ENCODE measurements at regions not wholly inside any gene's neighbourhood (a gene's known extent, or its start where the extent isn't known, plus 50 kb on each side); places are given as distances from the start of the nearest gene placed in this dataset.

- no peak overlapping the region for H3K9ac ChIP-seq (ENCODE audit: low read length)
- H3K36me3 ChIP-seq (ENCODE audit: control insufficient read depth, insufficient read depth, low read length): no peaks in the 10 kb centered on the region
- H3K27ac ChIP-seq (ENCODE audit: low read depth, low read length): peak overlapping the region; percentile 42
- H3K4me1 ChIP-seq (ENCODE audit: control insufficient read depth, insufficient read depth, low read length): peaks cover 7% of the 10 kb centered on the region
- H3K4me3 ChIP-seq (ENCODE audit: low read length): no peak overlapping the region
- no peaks in the 10 kb centered on the region for H3K27me3 ChIP-seq (ENCODE audit: control insufficient read depth, insufficient read depth, low read length)
Observed at GRCh38 chr2:47269316-47270232, 93.3 kb upstream of the CALM2 start.

DNA sequence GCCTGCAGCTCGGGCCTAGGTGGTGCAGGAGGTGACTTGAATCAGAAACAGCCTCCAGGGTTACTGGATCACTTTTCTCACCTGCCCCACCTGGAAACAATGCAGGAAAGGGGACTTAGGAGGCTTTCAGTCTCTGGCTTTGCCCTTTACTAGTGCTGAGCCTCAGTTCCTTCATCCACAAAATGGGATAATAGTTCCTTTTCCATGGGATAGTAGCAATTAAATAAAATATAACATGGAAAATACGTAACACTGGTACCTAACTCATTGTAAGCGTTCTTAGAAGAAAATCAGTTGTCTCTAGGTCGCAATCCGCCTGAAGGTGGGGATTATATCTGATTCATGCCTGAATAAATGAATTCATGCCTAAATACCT is 91.4 kb upstream of the CALM2 start:
- Histone ChIP-seq H3K27me3 (ENCODE audit: control insufficient read depth, insufficient read depth, low read length) (no peaks in the 10 kb centered on the region), H3K4me3 (ENCODE audit: low read length) (no peak overlapping the region), H3K4me1 (ENCODE audit: control insufficient read depth, insufficient read depth, low read length) (peaks cover 3% of the 10 kb centered on the region), H3K27ac (ENCODE audit: low read depth, low read length) (no peak overlapping the region), H3K9ac (ENCODE audit: low read length) (no peak overlapping the region), H3K36me3 (ENCODE audit: control insufficient read depth, insufficient read depth, low read length) (no peaks in the 10 kb centered on the region)

DNA sequence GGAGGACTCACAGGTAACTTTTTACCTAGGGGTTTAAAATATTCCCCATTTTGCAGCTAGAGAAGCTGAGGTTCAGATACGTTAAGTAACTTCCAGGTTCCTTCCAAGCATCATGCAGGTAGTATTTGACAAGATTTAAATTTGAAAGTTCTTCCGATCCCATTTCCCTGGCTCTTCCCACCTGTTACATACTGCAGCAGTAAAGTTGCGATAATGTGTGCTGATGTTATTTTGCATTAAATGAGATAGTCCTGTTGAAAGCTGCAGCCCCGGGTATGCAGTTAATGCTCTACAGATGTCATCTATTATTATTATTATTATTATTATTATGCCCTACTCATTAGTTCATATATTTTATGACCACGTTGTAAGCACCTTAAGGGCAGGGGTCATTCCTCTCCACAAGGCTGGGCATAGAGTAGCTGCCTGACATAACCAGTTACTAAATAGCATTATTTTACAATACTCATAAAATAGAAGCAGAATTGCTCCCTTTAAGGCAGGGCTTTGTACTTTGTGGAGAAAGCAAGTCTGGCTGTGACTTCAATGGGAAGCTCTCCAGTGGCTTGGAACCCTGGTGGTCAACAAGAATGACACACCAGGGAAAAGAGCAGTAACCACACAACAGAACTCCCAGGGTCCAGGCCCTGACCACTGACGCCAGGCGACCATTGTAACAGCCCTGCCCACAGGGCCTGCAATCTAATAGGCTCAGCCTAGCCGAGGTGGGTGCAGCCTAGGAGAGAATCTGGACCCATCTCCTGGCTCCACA is 90.8 kb upstream of the CALM2 start:
- Histone ChIP-seq H3K27me3 (ENCODE audit: control insufficient read depth, insufficient read depth, low read length) (no peaks in the 10 kb centered on the region), H3K9ac (ENCODE audit: low read length) (no peak overlapping the region), H3K27ac (ENCODE audit: low read depth, low read length) (no peak overlapping the region), H3K4me3 (ENCODE audit: low read length) (no peak overlapping the region), H3K36me3 (ENCODE audit: control insufficient read depth, insufficient read depth, low read length) (no peaks in the 10 kb centered on the region), H3K4me1 (ENCODE audit: control insufficient read depth, insufficient read depth, low read length) (peaks cover 3% of the 10 kb centered on the region)

GRCh38 chr2:47265751-47266231 is 89.5 kb upstream of the CALM2 start:
- H3K27ac ChIP-seq (ENCODE audit: low read depth, low read length): no peak overlapping the region
- no peaks in the 10 kb centered on the region for H3K36me3 ChIP-seq (ENCODE audit: control insufficient read depth, insufficient read depth, low read length)
- H3K27me3 ChIP-seq (ENCODE audit: control insufficient read depth, insufficient read depth, low read length): no peaks in the 10 kb centered on the region
- peaks cover 3% of the 10 kb centered on the region for H3K4me1 ChIP-seq (ENCODE audit: control insufficient read depth, insufficient read depth, low read length)
- H3K4me3 ChIP-seq (ENCODE audit: low read length): no peak overlapping the region
- no peak overlapping the region for H3K9ac ChIP-seq (ENCODE audit: low read length)

- H3K4me1 ChIP-seq (ENCODE audit: control insufficient read depth, insufficient read depth, low read length): peaks cover 3% of the 10 kb centered on the region
- no peaks in the 10 kb centered on the region for H3K36me3 ChIP-seq (ENCODE audit: control insufficient read depth, insufficient read depth, low read length)
- H3K27ac ChIP-seq (ENCODE audit: low read depth, low read length): no peak overlapping the region
- no peaks in the 10 kb centered on the region for H3K27me3 ChIP-seq (ENCODE audit: control insufficient read depth, insufficient read depth, low read length)
- H3K9ac ChIP-seq (ENCODE audit: low read length): no peak overlapping the region
- H3K4me3 ChIP-seq (ENCODE audit: low read length): no peak overlapping the region
Observed at GRCh38 chr2:47265158-47265557, 88.8 kb upstream of the CALM2 start.

DNA sequence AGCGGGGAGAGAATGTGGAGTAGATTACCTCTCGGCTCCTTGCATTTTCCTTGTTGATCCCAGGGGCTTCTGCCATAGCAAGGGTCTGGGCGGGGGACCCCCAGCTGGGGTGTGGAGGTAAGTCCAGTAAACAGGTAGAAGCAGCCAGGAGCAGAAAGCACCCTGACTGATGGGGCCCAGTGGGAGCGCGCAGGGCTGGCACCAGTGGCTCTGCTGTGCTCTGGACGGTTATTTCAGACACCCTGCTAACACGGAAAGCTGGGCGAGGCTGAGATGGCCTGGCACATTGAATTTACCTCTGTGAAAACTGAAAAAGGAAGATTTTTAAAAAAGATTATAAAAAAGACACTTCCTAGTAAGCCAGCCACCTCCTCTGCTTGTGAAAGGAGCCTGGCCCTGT is 88.4 kb upstream of the CALM2 start:
- Histone ChIP-seq H3K27me3 (ENCODE audit: control insufficient read depth, insufficient read depth, low read length) (no peaks in the 10 kb centered on the region), H3K27ac (ENCODE audit: low read depth, low read length) (no peak overlapping the region), H3K4me3 (ENCODE audit: low read length) (no peak overlapping the region), H3K36me3 (ENCODE audit: control insufficient read depth, insufficient read depth, low read length) (no peaks in the 10 kb centered on the region), H3K4me1 (ENCODE audit: control insufficient read depth, insufficient read depth, low read length) (peaks cover 3% of the 10 kb centered on the region), H3K9ac (ENCODE audit: low read length) (no peak overlapping the region)

DNA sequence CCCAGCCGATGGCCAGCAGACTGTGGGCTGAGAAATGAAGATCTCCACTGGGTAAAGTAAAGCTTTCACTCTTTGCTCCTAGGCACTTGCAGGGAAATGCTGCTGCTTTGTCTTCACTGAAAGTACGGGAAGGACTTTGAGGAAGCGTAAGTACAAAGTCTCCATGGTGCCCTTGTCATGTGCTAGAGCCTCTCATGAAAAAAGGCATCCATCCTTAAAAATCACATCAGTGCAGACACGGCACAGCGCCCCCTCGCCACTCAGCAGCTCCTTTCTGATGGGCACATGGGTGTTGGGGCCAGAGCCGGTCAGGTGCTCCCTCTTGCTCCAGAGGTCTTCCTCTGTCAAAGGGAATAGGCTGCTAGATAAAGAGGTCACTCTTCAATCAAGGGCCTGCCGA is 87.8 kb upstream of the CALM2 start:
- H3K4me3 ChIP-seq (ENCODE audit: low read length): no peak overlapping the region
- H3K4me1 ChIP-seq (ENCODE audit: control insufficient read depth, insufficient read depth, low read length): no peaks in the 10 kb centered on the region
- H3K27me3 ChIP-seq (ENCODE audit: control insufficient read depth, insufficient read depth, low read length): no peaks in the 10 kb centered on the region
- no peaks in the 10 kb centered on the region for H3K36me3 ChIP-seq (ENCODE audit: control insufficient read depth, insufficient read depth, low read length)
- no peak overlapping the region for H3K9ac ChIP-seq (ENCODE audit: low read length)
- no peak overlapping the region for H3K27ac ChIP-seq (ENCODE audit: low read depth, low read length)

DNA sequence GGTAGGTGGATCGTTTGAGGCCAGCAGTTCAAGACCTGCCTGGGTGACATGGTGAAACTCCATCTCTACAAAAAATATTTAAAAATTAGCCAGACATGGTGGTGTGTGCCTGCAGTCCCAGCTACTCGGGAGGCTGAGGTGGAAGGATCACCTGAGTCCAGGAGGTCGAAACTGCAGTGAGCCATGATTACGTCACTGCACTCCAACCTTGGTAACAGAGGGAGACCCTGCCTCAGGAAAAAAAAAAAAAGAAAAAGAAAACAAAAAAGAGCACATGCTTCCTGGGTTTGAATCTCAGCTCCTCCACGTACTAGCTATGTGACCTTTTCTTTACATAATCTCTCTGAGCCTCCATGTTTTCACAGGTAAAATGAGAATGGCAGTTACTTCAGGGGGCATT is 86.3 kb upstream of the CALM2 start:
- no peak overlapping the region for H3K4me3 ChIP-seq (ENCODE audit: low read length)
- H3K9ac ChIP-seq (ENCODE audit: low read length): no peak overlapping the region
- H3K36me3 ChIP-seq (ENCODE audit: control insufficient read depth, insufficient read depth, low read length): no peaks in the 10 kb centered on the region
- H3K27ac ChIP-seq (ENCODE audit: low read depth, low read length): no peak overlapping the region
- H3K4me1 ChIP-seq (ENCODE audit: control insufficient read depth, insufficient read depth, low read length): no peaks in the 10 kb centered on the region
- no peaks in the 10 kb centered on the region for H3K27me3 ChIP-seq (ENCODE audit: control insufficient read depth, insufficient read depth, low read length)

DNA sequence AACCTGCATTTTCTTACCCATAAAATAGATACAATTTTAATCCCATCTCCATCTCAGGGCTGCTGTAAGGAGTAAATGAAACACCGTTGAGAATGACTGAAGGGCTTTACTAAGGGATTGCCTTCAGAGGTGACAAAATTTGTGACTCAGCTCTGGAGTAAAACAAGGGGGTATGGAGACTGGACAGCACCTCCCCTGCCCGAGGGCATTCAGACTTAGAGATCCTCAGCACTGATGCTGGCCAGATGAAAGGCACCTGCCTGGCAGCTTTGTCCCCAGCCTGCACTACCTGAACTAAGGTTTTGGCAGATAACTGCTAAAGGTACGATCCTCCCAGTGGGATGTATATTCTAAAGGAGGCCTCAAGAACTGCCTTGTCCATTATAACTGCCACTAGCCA is 84.7 kb upstream of the CALM2 start:
- Histone ChIP-seq H3K4me1 (ENCODE audit: control insufficient read depth, insufficient read depth, low read length) (no peaks in the 10 kb centered on the region), H3K27me3 (ENCODE audit: control insufficient read depth, insufficient read depth, low read length) (no peaks in the 10 kb centered on the region), H3K27ac (ENCODE audit: low read depth, low read length) (no peak overlapping the region), H3K36me3 (ENCODE audit: control insufficient read depth, insufficient read depth, low read length) (no peaks in the 10 kb centered on the region), H3K4me3 (ENCODE audit: low read length) (no peak overlapping the region), H3K9ac (ENCODE audit: low read length) (no peak overlapping the region)

DNA sequence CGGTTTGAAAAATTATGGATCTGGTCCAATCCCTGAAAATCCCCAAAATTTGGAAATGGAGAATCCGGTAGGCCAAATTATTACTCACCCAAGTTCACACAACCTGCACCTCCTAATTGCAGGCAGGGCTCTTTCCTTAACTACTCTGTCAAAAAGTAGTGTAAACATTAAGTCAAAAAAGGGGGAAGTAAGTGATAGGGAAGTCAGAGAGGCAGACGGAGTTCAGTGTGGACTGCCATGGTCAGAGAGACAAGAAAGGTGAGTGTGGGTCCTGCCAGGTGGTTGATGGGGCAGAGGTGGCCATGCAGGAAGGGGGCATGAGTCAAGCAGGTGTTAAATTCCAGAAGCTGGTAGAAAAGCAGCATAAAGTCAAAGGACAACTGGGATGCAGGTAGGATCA is 83.5 kb upstream of the CALM2 start:
- Histone ChIP-seq H3K27ac (ENCODE audit: low read depth, low read length) (no peak overlapping the region), H3K9ac (ENCODE audit: low read length) (no peak overlapping the region), H3K27me3 (ENCODE audit: control insufficient read depth, insufficient read depth, low read length) (no peaks in the 10 kb centered on the region), H3K4me3 (ENCODE audit: low read length) (no peak overlapping the region), H3K4me1 (ENCODE audit: control insufficient read depth, insufficient read depth, low read length) (no peaks in the 10 kb centered on the region), H3K36me3 (ENCODE audit: control insufficient read depth, insufficient read depth, low read length) (no peaks in the 10 kb centered on the region)

DNA sequence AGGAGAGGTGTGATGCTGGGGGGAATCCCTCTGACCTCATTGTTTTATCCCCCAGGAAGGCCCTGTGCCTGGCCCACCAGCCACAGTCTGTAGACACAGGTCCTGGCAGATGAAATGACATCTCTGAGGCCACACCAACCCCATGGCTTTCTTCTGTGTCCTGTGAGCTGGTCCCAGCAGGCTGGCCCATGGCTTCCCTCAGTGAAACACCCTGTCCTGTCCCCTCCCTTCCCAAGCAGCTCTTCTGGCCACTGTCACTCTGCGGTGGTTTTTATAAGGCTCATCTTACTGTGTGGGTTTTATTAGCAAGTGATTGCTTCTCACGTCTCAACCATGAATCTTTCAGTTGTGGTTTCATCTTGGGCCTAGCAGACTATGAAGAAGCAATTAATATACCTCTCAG is 81.6 kb upstream of the CALM2 start:
- no peak overlapping the region for H3K9ac ChIP-seq (ENCODE audit: low read length)
- H3K27ac ChIP-seq (ENCODE audit: low read depth, low read length): no peak overlapping the region
- no peak overlapping the region for H3K4me3 ChIP-seq (ENCODE audit: low read length)
- H3K27me3 ChIP-seq (ENCODE audit: control insufficient read depth, insufficient read depth, low read length): no peaks in the 10 kb centered on the region
- no peaks in the 10 kb centered on the region for H3K36me3 ChIP-seq (ENCODE audit: control insufficient read depth, insufficient read depth, low read length)
- no peaks in the 10 kb centered on the region for H3K4me1 ChIP-seq (ENCODE audit: control insufficient read depth, insufficient read depth, low read length)

DNA sequence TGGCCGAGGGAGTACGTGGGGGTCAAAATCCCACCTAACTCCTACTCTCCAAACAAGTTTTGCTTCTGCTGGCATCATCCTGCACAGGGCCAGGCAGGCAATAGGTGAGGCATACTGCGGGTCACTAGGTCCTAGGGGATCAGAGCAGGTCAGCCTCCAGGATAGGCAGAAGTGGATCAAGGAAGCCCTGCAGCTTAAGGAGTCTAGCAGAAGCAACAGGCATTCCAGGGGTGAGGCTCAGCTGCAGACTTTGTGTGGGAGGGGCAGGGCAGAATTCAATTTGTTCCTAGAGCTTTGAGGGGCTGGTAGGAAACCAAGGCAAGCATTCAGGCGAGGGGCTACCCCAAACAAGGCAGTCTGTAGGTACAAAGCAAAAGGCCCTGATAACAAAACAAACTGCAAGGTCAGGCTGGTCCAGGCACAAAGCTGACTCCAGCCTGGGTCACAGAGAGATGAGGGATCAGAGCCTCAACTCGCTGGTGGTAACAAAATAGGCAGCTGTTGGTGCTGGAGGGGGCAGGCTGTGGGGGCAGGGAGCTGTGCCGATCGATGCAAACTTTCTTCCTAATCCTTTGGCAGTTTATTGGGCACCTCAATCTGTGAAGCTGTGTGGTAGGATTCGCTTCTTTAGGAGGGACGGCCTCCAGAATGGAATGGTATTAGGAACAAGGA is 80.2 kb upstream of the CALM2 start:
- no peak overlapping the region for H3K27ac ChIP-seq (ENCODE audit: low read depth, low read length)
- no peaks in the 10 kb centered on the region for H3K36me3 ChIP-seq (ENCODE audit: control insufficient read depth, insufficient read depth, low read length)

More for the DNA sequence above, 80.2 kb upstream of the CALM2 start:
- Histone ChIP-seq H3K4me1 (ENCODE audit: control insufficient read depth, insufficient read depth, low read length) (no peaks in the 10 kb centered on the region), H3K9ac (ENCODE audit: low read length) (no peak overlapping the region), H3K27me3 (ENCODE audit: control insufficient read depth, insufficient read depth, low read length) (no peaks in the 10 kb centered on the region), H3K4me3 (ENCODE audit: low read length) (no peak overlapping the region)
